GM21717 (cell line): ENCODE measurements at regions not wholly inside any gene's neighbourhood (a gene's known extent, or its start where the extent isn't known, plus 50 kb on each side); places are given as distances from the start of the nearest gene placed in this dataset.

Experiments used
- ATAC-seq: cut with Tn5 transposase; IDR thresholded peaks from one replicate; pipeline ENCODE4 v1.9.1; 2021; ENCODE audit warnings: mild to moderate bottlenecking, moderate library complexity; ENCODE audit not compliant: unreplicated experiment

DNA sequence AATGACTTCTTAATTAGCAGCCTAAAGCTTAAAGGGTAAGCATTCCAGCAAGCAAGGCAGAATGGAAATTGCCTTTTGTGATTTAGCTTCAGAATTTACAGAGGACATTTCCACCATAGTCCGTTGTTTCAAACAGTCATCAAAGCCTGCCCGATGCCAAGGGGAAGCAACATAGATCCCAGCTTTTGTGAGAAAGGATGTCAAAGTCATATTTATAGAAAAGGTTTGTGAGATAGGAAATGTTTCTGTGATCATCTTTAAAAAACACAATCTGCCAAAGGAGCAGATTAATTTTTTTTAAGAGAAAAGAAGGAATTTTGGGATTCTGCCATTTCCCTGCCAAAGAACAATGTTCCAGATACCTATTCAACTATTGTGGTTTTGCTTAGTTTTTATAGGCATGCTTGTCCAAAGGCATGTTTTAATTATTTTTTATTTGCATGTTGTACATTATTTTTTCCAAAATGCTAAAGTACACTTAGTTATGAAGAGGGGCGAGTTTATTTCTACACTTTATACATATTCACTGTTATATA lies 346.9 kb downstream of the ZNF608 start:
- no peak for ATAC-seq

DNA sequence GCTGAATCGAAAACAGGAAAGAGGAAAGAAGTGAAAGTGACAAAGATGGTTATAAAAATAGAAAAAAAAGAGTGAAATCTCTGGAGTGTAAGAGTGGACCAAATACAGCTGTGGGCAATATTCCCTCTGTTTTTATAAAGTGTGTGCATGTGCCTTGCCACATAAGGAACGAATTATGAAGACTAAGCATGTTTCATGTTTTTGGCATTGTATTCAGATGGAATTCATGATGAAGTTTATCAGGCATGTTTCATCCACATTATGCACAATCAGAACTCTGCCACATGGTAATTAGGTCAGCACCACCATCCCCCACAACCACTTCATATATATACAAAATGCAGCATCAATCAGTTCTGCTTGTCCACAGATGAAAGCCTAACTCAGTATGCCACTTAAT lies 348.0 kb downstream of the ZNF608 start:
- no peak for ATAC-seq

- ATAC-seq, result no peak
Observed at GRCh38 chr5:124397317-124397716, 349.1 kb downstream of the ZNF608 start.

DNA sequence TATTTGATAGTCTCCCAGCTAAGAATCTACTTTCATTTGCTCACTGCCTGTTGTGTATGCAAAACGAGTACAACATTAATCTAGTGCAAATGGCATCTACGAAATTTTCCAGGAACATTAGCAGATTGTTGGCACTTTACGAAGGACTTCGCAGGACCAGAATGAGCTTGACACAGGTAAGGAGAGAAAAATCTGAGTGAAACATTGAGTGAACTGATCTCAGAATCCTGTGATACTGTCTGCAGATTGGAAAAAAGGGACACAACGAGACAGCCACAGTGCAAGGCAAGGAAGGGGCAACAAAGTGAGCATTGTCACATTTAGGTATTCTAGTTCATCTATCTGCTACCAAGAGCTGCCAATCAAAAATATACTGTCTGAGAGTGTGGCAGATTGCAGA lies 350.5 kb downstream of the ZNF608 start:
- no peak for ATAC-seq

DNA sequence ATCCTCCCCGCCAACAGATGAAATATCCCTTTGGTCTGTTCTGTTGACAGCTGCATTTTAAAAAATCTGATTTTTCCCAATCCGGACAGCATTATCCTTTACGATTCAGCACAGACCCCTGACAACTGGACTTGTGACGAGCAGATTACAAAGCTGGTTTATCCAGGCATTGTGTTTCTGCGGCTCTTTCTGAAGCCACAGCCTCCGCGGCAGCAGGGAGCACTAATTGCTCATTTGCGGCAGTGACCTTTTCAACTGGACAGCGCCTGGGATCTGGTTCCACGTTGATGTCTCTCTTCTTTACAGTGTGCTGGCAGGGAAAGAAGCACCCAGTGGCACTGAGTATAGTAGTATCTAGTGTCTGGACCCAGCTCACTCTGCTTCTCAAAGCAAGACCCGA lies 351.2 kb downstream of the ZNF608 start:
- no peak for ATAC-seq

- no peak for ATAC-seq
Observed at GRCh38 chr5:124394700-124395245, 351.7 kb downstream of the ZNF608 start.

DNA sequence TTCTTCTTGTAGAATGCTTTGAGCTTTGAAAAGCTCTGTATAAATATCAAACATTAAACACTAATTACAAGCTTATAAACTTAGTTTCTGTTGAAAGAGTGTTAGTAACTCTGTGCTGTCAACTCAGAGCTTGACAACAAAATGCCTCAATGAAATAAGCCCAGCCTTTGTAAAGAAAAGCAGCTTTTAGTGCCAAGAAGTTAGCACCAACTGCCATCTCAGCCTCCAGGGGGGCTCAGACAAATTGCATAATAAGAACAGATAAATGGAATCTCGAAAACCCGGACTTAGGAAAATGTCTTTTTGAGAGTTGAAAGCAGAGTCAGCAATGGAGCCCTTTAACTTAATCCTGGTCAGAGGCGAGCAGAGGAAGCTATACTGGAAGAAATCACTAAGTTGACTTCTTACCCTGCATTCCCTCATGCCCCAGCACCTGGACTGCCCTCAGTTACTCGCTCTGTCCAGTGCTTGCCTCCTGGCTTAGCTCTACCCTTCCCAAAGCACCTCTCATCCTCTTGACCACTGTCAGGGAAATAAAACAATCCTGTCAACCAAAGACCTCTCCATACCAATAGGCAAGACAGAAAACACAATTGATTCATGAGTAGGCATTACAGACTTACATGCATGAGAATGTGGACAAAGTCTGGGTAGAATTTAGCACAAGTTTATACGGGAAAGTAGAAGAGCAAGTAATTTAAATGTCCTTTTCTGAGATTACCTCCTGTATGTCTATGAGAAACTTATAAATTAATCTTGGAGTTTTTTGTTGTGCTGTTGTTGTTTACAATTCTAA lies 352.7 kb downstream of the ZNF608 start:
- ATAC-seq, result no peak

GRCh38 chr5:124383693-124384092 lies 362.7 kb downstream of the ZNF608 start:
- ATAC-seq, result no peak

DNA sequence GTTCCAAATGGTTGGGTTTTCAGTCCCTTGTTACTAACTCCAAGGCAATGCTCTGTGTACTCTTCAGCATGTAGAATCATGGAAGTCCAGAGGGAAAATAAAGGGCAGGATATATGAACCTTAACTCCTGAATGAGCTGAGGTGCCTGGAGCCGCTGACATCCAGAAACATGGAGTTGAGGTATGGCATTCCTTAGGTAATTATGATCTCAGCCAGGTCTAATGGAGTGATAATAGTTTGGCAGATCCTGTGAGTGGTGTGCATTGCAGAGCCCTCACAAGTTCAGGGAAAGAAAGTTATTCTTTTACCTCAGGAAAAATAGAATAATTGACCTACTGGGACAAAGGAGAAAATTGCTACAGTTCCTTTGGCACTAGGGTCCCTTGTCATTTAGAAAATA lies 369.1 kb downstream of the ZNF608 start:
- ATAC-seq, result no peak

DNA sequence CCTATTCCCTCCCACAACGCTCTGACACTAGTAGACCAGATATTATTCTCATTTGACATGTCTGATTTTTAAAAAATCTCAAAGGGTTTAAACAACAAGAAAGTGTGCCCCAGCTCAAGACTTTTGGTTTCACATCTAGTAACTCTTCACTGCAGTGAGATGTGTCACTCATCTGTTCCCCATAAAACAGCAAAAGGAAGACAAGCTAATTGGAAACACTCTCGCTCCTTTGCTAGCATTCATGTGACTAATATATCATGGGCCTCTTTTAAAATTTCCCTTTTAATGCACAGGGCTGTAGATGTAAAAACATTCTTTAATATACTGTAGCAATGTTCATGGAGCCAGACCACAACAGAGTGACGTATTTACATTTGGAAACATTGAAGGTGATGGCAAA lies 372.6 kb downstream of the ZNF608 start:
- no peak for ATAC-seq

DNA sequence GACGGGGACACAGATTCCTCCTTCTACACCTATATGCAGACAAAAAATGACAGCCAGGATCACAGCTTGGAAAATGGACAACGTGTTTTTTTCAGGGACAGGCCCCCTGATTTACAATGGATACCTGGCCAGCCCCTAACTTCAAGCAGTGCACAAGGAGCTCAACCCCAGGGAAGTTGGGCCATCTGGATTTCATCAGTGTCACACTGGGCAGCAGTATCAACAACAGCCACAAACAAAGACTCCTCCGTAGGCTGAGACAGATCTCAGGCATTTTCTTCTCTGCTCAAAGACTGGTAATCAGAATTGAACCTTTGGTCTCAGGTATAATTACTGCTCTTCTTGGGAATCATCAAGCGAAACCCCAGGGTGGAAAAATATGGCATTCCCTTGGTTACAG lies 374.0 kb downstream of the ZNF608 start:
- no peak for ATAC-seq

GRCh38 chr5:124371111-124371706 lies 375.2 kb downstream of the ZNF608 start:
- ATAC-seq, result no peak

GRCh38 chr5:124370601-124371000 lies 375.8 kb downstream of the ZNF608 start:
- ATAC-seq, result no peak

DNA sequence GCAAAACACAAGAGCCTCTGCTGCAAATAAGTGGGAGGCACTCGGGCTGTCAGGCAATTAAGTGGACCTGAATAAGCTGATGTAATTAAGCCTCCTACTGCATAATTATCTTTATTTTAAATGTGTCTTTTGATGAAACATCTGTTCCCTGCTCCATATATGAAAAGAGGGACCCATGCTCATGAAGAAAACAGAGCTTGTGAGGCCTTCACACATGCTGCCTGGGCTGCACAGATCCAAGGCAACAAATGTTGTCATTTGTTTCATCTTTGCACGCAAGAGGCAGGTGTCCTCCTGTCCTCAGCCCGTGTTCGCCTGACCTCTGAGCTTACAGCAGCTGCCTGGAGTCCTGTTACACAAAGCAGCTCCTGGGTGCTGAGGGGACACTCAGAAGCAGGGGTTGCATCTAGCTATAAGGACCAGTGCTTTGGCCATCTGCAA lies 381.1 kb downstream of the ZNF608 start:
- no peak for ATAC-seq

DNA sequence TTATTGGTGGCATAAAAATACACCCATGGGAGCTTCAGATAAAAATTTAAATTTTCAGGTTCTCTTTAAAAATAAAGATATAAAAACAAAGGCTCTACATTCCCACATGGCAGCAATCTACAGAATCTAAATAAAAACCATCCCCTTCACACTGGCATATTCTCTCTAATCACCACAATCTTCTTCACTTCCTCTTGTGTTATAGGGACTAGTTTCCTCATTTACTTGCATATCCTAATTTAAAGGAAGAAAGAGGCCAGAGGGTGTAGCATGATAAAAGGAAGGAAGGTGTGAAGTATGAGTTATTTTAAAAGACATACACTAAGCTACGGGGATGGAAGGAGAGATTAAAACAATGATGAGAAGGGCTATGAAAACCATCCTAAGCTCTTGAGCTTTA lies 390.5 kb downstream of the ZNF608 start:
- no peak for ATAC-seq

GRCh38 chr5:124353016-124353415 lies 393.4 kb downstream of the ZNF608 start:
- no peak for ATAC-seq

GRCh38 chr5:124352312-124352711 lies 394.1 kb downstream of the ZNF608 start:
- ATAC-seq, result no peak

GRCh38 chr5:124349931-124350330 lies 396.5 kb downstream of the ZNF608 start:
- ATAC-seq, result no peak

DNA sequence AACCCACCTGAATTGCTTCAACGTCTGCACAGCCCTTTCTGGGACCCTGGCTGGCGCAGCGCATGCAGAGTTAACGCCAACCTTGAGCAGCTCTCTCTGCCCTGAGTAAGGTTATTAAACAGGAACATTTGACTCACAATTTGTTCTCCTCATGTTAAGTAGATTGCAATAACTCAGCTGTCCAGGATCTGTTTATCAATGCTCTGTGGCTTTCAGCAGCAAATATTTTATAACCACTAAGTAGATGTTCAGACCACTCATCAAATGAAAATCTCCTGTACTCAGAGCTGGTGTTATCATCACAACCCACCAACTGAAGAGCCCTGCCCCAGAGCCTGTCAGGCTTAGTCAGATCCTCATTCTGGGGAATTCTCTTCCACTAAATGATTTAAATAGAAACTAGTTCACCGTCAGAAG lies 403.0 kb downstream of the ZNF608 start:
- ATAC-seq, result no peak

DNA sequence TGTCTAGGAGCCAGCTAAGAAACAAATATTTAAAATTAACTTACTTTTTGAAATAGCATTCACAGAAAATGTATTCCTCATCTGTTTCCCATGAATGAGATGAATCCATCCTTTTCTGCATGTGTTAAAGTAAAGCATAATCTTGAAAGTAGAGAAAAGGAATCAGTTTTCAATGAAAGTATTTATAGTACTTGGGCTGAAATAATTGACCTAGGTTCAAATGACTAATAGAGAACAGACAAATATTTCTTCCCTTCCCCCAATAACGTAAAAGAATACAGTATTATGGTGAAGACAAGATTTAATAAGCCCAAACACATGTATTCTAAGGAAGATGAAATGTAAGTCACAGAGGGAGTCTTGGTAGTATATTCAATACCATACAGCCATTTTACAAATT lies 403.5 kb downstream of the ZNF608 start:
- no peak for ATAC-seq

DNA sequence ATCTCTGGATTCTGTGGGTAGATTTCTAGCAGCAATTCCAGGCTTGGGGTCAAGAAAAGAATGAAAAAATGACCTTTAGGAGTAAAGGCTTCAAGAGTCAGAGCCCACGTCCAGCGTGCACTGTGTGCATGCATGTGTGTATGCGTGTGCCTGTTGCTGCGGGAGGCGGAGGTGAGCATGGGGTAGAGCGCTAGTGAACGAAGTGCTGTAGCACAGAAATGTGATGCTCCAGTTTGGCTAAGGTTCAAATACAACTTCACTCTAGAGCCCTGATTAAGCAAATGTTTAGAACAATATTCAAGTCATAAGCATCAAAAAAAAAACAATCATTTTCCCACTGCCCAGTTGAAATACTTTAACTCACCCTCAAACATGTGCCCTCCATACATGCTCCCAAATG lies 403.9 kb downstream of the ZNF608 start:
- ATAC-seq, result no peak

DNA sequence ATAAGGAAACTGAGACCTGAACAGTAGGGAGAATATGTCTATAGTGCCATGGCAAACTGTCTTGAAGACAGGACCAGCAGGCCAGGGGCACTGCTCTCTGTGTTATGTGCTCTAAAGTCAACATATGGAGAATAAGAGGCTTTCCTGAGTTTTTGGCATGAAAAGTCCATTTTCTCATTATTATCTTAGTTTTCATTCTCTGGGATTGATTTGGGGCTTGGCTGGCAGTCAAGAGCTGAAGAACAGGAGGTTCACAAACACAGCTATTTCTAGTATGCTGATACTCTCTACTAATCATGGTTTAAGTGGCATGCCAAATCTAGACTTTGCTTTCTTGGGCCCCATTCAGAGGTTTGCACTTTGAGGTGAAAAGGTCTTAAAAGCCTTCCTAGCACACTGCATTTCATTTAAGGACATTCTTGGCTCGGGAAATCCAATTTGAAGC lies 404.4 kb downstream of the ZNF608 start:
- no peak for ATAC-seq
